ENCODE measurements at regions not wholly inside any gene's neighbourhood (a gene's known extent, or its start where the extent isn't known, plus 50 kb on each side); places are given as distances from the start of the nearest gene placed in this dataset.

- Histone ChIP-seq H3K27me3 (ENCODE audit: control insufficient read depth, insufficient read depth, low read length) (no peaks in the 10 kb centered on the region), H3K36me3 (ENCODE audit: control insufficient read depth, insufficient read depth, low read length) (no peaks in the 10 kb centered on the region)
Observed at GRCh38 chr20:5434116-5434515, 117.4 kb upstream of the PROKR2 start.

GRCh38 chr20:5433352-5433751 lies 116.6 kb upstream of the PROKR2 start:
- no peaks in the 10 kb centered on the region for H3K9me3 ChIP-seq (ENCODE audit: control insufficient read depth, insufficient read depth, low read depth, low read length)
- H3K79me2 ChIP-seq (ENCODE audit: control insufficient read depth, insufficient read depth, low read length), result no peaks in the 10 kb centered on the region
- no peak overlapping the region for H3K9ac ChIP-seq (ENCODE audit: insufficient read depth, low read length)
- no peak overlapping the region for H2AFZ ChIP-seq (ENCODE audit: low read length)
- H3K4me3 ChIP-seq (replicated peaks in 1 of 4; ENCODE audit: control extremely low read depth in 1 of 4, insufficient read depth in 1 of 4, low read depth in 3 of 4, low read length in 4 of 4), result no peak overlapping the region
- no peaks in the 10 kb centered on the region for H3K4me1 ChIP-seq (ENCODE audit: control insufficient read depth, extremely low read depth, insufficient read depth, low read length)
- no peak overlapping the region for H3K4me2 ChIP-seq (ENCODE audit: extremely low read depth, insufficient read depth, low read length)
- no peak overlapping the region for H3K27ac ChIP-seq (ENCODE audit: insufficient read depth, low read length)
- TF ChIP-seq CTCF (conservative IDR thresholded peaks at IDR 0.05 in 1 of 2, IDR thresholded peaks at IDR 0.05 in 1 of 2; ENCODE audit: low read depth in 1 of 2, low read length in 2 of 2) (no peak), EZH2 (IDR thresholded peaks at IDR 0.05; ENCODE audit: low read length, missing control alignments) (no peak)
- DNase-seq (ENCODE audit: low read depth in 2 of 2), result no peak
- no peaks in the 10 kb centered on the region for H3K27me3 ChIP-seq (ENCODE audit: control insufficient read depth, insufficient read depth, low read length)
- no peaks in the 10 kb centered on the region for H4K20me1 ChIP-seq (ENCODE audit: control insufficient read depth, extremely low read depth, insufficient read depth, low read length)
- H3K36me3 ChIP-seq (ENCODE audit: control insufficient read depth, insufficient read depth, low read length), result no peaks in the 10 kb centered on the region

More at GRCh38 chr20:5434116-5434515, 117.4 kb upstream of the PROKR2 start:
- Histone ChIP-seq H3K4me1 (ENCODE audit: control insufficient read depth, extremely low read depth, insufficient read depth, low read length) (no peaks in the 10 kb centered on the region), H3K27ac (ENCODE audit: insufficient read depth, low read length) (no peak overlapping the region), H4K20me1 (ENCODE audit: control insufficient read depth, extremely low read depth, insufficient read depth, low read length) (no peaks in the 10 kb centered on the region), H3K79me2 (ENCODE audit: control insufficient read depth, insufficient read depth, low read length) (no peaks in the 10 kb centered on the region), H3K9me3 (ENCODE audit: control insufficient read depth, insufficient read depth, low read depth, low read length) (no peaks in the 10 kb centered on the region), H3K4me2 (ENCODE audit: extremely low read depth, insufficient read depth, low read length) (no peak overlapping the region), H3K4me3 (replicated peaks in 1 of 4; ENCODE audit: control extremely low read depth in 1 of 4, insufficient read depth in 1 of 4, low read depth in 3 of 4, low read length in 4 of 4) (no peak overlapping the region), H3K9ac (ENCODE audit: insufficient read depth, low read length) (no peak overlapping the region), H2AFZ (ENCODE audit: low read length) (no peak overlapping the region)
- TF ChIP-seq CTCF (conservative IDR thresholded peaks at IDR 0.05 in 1 of 2, IDR thresholded peaks at IDR 0.05 in 1 of 2; ENCODE audit: low read depth in 1 of 2, low read length in 2 of 2) (no peak), EZH2 (IDR thresholded peaks at IDR 0.05; ENCODE audit: low read length, missing control alignments) (no peak)
- no peak for DNase-seq (ENCODE audit: low read depth in 2 of 2)

GRCh38 chr20:5432030-5432429 lies 115.3 kb upstream of the PROKR2 start:
- no peak overlapping the region for H3K4me3 ChIP-seq (replicated peaks in 1 of 4; ENCODE audit: control extremely low read depth in 1 of 4, insufficient read depth in 1 of 4, low read depth in 3 of 4, low read length in 4 of 4)
- H3K4me1 ChIP-seq (ENCODE audit: control insufficient read depth, extremely low read depth, insufficient read depth, low read length), result no peaks in the 10 kb centered on the region
- DNase-seq (ENCODE audit: low read depth in 2 of 2), result no peak
- H3K36me3 ChIP-seq (ENCODE audit: control insufficient read depth, insufficient read depth, low read length), result no peaks in the 10 kb centered on the region
- H3K9me3 ChIP-seq (ENCODE audit: control insufficient read depth, insufficient read depth, low read depth, low read length), result no peaks in the 10 kb centered on the region
- no peaks in the 10 kb centered on the region for H3K79me2 ChIP-seq (ENCODE audit: control insufficient read depth, insufficient read depth, low read length)
- no peak overlapping the region for H2AFZ ChIP-seq (ENCODE audit: low read length)
- TF ChIP-seq EZH2 (IDR thresholded peaks at IDR 0.05; ENCODE audit: low read length, missing control alignments) (no peak), CTCF (conservative IDR thresholded peaks at IDR 0.05 in 1 of 2, IDR thresholded peaks at IDR 0.05 in 1 of 2; ENCODE audit: low read depth in 1 of 2, low read length in 2 of 2) (no peak)
- no peak overlapping the region for H3K9ac ChIP-seq (ENCODE audit: insufficient read depth, low read length)
- no peak overlapping the region for H3K27ac ChIP-seq (ENCODE audit: insufficient read depth, low read length)
- H3K4me2 ChIP-seq (ENCODE audit: extremely low read depth, insufficient read depth, low read length), result no peak overlapping the region
- no peaks in the 10 kb centered on the region for H3K27me3 ChIP-seq (ENCODE audit: control insufficient read depth, insufficient read depth, low read length)
- no peaks in the 10 kb centered on the region for H4K20me1 ChIP-seq (ENCODE audit: control insufficient read depth, extremely low read depth, insufficient read depth, low read length)
